ENCODE measurements at regions not wholly inside any gene's neighbourhood (a gene's known extent, or its start where the extent isn't known, plus 50 kb on each side); places are given as distances from the start of the nearest gene placed in this dataset.

DNA sequence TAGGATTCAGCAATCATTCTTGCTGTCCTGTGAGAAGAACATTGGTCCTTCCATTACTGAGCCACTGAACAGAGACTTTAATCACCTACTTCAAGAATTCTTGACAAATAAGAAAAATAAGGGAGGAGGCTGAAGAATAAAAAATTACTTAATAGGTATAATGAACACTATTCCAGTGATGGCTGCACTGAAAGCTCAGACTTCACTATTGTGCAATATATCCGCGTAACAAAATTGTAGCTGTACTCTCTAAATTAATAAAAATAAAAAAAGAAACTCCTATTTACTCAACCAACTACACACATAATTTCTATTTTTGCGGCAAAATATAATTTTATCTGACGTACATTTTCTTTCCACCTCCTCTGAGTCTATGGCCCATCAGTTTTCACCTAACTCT, 2441.0 kb downstream of the PCDH7 start:
- no peak for DNase-seq (ENCODE audit: low read depth, low spot score)
- no peak overlapping the region for H3K27ac ChIP-seq (ENCODE audit: low read length)
- WGBS (ENCODE audit: insufficient coverage, insufficient read length), result 100% methylated on average over 2 of the region's 4 CpGs

DNA sequence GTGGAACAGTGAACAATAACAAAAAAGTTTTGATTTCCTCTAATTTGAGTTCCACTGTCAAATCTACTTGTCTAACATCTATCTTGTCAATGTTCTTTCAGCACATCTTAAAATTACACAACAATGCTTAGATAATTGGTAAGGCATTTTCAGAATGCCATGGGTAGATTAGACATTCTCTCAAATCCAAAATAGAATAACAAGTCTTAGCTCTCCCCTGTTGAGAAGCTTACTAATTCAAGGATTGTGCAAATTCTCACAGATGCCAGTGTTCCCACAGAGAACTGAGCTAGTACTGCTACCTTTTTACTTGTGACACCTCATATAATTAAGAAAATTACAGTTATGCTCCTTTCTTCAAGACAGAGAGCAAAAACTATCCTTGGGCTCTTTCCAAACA, 2442.0 kb downstream of the PCDH7 start:
- no peak overlapping the region for H3K27ac ChIP-seq (ENCODE audit: low read length)
- DNase-seq (ENCODE audit: low read depth, low spot score), result no peak

More for the DNA sequence above, 2441.0 kb downstream of the PCDH7 start:
- Histone ChIP-seq H3K36me3 (ENCODE audit: control insufficient read depth, insufficient read depth, low read length) (no peaks in the 10 kb centered on the region), H3K9me3 (ENCODE audit: control insufficient read depth, insufficient read depth, low read length) (no peaks in the 10 kb centered on the region), H3K4me3 (ENCODE audit: low read length) (no peak overlapping the region), H3K27me3 (ENCODE audit: control insufficient read depth, insufficient read depth, low read length) (no peaks in the 10 kb centered on the region), H3K4me1 (ENCODE audit: control insufficient read depth, insufficient read depth, low read length) (no peaks in the 10 kb centered on the region)

DNA sequence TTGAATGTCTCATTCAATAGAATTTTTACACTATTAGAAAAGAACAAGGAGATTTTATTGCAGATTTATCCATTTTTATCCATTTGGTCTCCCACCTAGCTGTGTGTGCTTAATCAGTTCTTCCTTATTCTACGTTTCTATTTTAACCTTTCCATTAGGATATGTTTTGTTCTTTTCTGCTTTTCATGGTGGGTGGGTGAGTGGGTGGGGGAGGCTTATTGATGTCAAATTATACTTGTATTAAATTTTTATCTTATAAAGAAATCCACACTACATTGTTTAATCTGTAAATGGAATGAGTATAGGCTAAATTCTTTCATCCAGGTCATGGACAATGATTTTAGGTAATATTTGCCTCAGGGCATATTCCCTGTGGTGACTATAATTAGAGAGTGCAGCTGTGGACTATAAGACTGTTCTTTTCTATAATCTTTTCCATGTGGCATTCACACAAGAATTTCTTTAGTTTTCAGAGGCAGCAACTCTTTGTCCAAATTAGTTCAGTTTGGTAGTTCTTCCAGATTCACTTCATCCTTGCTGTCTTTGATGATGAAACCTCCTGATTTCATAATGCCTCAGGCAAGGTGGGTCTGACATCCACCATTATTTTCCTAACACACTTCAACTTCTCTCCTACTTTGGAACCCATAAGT, 2451.8 kb downstream of the PCDH7 start:
- Histone ChIP-seq H3K4me1 (ENCODE audit: control insufficient read depth, insufficient read depth, low read length) (no peaks in the 10 kb centered on the region), H3K4me3 (ENCODE audit: low read length) (no peak overlapping the region), H3K36me3 (ENCODE audit: control insufficient read depth, insufficient read depth, low read length) (no peaks in the 10 kb centered on the region), H3K27me3 (ENCODE audit: control insufficient read depth, insufficient read depth, low read length) (no peaks in the 10 kb centered on the region), H3K9me3 (ENCODE audit: control insufficient read depth, insufficient read depth, low read length) (no peaks in the 10 kb centered on the region), H3K27ac (ENCODE audit: low read length) (no peak overlapping the region)
- WGBS (ENCODE audit: insufficient coverage, insufficient read length), result no CpG with 5 or more reads among the region's 1 CpG
- DNase-seq (ENCODE audit: low read depth, low spot score), result no peak

More for the DNA sequence above, 2442.0 kb downstream of the PCDH7 start:
- Histone ChIP-seq H3K27me3 (ENCODE audit: control insufficient read depth, insufficient read depth, low read length) (no peaks in the 10 kb centered on the region), H3K4me3 (ENCODE audit: low read length) (no peak overlapping the region), H3K4me1 (ENCODE audit: control insufficient read depth, insufficient read depth, low read length) (no peaks in the 10 kb centered on the region), H3K9me3 (ENCODE audit: control insufficient read depth, insufficient read depth, low read length) (no peaks in the 10 kb centered on the region), H3K36me3 (ENCODE audit: control insufficient read depth, insufficient read depth, low read length) (no peaks in the 10 kb centered on the region)

DNA sequence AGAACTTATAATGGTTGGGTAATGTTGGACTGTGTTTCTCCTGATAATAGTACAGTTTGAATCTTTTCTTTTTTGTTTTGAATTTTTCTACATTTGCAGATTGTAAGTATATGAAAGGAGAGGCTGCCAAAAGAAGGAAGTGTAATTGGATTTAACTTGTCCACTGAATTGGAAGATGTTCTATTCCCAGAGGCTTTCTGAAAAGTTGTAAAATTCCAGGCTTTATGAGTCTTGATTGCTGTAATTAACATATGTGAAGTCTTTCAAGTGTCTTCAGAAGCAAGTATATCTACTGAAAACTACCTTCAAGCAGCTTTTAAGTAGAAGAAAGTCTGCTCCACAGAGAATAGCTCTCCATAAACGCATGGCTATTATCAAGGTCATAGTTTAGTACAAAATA, 2456.4 kb downstream of the PCDH7 start:
- Histone ChIP-seq H3K36me3 (ENCODE audit: control insufficient read depth, insufficient read depth, low read length) (no peaks in the 10 kb centered on the region), H3K27me3 (ENCODE audit: control insufficient read depth, insufficient read depth, low read length) (no peaks in the 10 kb centered on the region), H3K4me1 (ENCODE audit: control insufficient read depth, insufficient read depth, low read length) (no peaks in the 10 kb centered on the region), H3K27ac (ENCODE audit: low read length) (no peak overlapping the region), H3K4me3 (ENCODE audit: low read length) (no peak overlapping the region), H3K9me3 (ENCODE audit: control insufficient read depth, insufficient read depth, low read length) (no peaks in the 10 kb centered on the region)
- WGBS (ENCODE audit: insufficient coverage, insufficient read length), result no CpG with 5 or more reads among the region's 1 CpG
- DNase-seq (ENCODE audit: low read depth, low spot score), result no peak

DNA sequence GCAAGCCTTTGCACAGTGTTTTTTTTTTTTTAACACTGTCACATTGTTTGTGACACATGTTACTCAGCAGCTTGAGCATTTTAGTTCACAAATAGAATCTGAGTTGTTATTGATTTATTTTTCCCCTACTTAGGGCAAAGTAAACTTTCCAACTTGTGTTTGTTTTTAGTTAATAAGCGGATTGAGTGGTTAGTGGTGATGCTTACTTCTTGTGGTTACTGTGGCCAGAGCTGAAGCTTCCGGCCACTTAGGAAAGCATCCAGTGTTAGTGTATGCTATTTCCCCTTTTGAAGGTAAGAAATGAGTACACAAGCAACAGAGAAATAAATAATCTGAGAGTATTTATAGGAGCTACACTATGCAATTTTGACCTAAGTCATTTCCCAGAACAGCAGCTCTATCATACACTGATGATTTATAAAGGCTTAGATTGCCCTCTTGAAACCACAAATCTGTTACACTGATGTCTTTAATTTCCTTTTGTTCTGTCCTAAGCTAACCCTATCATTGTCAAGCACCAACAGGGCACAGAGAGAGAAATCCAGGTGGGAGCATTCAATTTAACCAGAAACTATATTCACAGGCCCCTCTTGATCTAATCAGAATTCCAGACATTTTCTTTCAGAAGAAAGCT, 2464.6 kb downstream of the PCDH7 start:
- no peak overlapping the region for H3K27ac ChIP-seq (ENCODE audit: low read length)

DNA sequence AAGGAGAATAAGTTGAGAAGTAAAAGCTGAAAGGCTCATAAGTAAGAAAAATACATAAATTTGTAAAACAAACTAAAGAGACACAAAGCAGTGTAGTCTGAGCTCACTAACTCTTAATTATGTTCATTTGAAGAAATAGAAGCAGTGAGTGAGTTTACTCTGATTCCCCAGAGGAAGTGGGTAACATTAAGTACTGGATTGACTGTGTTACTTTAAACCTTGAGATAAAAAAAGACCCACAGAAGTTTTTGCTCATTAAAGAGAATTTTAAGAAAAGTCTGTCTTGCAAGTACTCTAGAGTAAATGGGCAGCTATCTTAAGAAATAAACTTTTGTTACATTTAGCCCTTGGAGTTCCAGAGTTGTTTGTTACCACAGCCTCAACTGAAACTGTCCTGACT, 2466.9 kb downstream of the PCDH7 start:
- Histone ChIP-seq H3K4me3 (ENCODE audit: low read length) (no peak overlapping the region), H3K27ac (ENCODE audit: low read length) (no peak overlapping the region)
- DNase-seq (ENCODE audit: low read depth, low spot score), result no peak

More for the DNA sequence above, 2464.6 kb downstream of the PCDH7 start:
- H3K9me3 ChIP-seq (ENCODE audit: control insufficient read depth, insufficient read depth, low read length), result peaks cover 1% of the 10 kb centered on the region; the same call in 1 of the 2 replicates
- no peaks in the 10 kb centered on the region for H3K27me3 ChIP-seq (ENCODE audit: control insufficient read depth, insufficient read depth, low read length)
- no peaks in the 10 kb centered on the region for H3K4me1 ChIP-seq (ENCODE audit: control insufficient read depth, insufficient read depth, low read length)
- no CpG with 5 or more reads among the region's 2 CpGs for WGBS (ENCODE audit: insufficient coverage, insufficient read length)
- H3K4me3 ChIP-seq (ENCODE audit: low read length), result no peak overlapping the region
- H3K36me3 ChIP-seq (ENCODE audit: control insufficient read depth, insufficient read depth, low read length), result peaks cover 3% of the 10 kb centered on the region; the same call in 1 of the 2 replicates
- no peak for DNase-seq (ENCODE audit: low read depth, low spot score)

DNA sequence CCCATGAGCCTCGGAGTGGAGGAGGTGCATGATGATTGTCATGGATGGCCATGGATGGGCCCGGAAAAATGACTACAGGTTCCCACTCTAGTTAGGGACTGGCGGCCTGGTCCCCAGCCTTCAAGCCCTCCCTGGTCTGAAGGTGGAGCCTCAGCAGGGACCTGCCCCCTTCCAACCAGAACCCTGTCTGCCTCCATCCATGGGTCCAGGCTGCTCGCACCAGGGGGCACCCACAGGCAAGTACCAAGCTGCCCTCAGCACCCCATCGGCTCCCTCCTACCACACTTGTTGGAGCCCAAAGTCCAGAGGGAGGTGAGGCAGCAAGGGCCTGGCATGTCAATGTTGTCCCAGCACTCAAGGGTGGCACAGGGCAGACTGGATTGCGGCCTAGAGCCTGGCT, 2468.6 kb downstream of the PCDH7 start:
- no peak overlapping the region for H3K4me3 ChIP-seq (ENCODE audit: low read length)
- H3K4me1 ChIP-seq (ENCODE audit: control insufficient read depth, insufficient read depth, low read length), result no peaks in the 10 kb centered on the region
- no peak overlapping the region for H3K27ac ChIP-seq (ENCODE audit: low read length)
- peaks cover 1% of the 10 kb centered on the region; the same call in 1 of the 2 replicates for H3K9me3 ChIP-seq (ENCODE audit: control insufficient read depth, insufficient read depth, low read length)
- DNase-seq (ENCODE audit: low read depth, low spot score), result no peak
- no CpG with 5 or more reads among the region's 6 CpGs for WGBS (ENCODE audit: insufficient coverage, insufficient read length)
- H3K36me3 ChIP-seq (ENCODE audit: control insufficient read depth, insufficient read depth, low read length), result peaks cover 3% of the 10 kb centered on the region; the same call in 1 of the 2 replicates
- no peaks in the 10 kb centered on the region for H3K27me3 ChIP-seq (ENCODE audit: control insufficient read depth, insufficient read depth, low read length)

More for the DNA sequence above, 2466.9 kb downstream of the PCDH7 start:
- Histone ChIP-seq H3K27me3 (ENCODE audit: control insufficient read depth, insufficient read depth, low read length) (no peaks in the 10 kb centered on the region), H3K4me1 (ENCODE audit: control insufficient read depth, insufficient read depth, low read length) (no peaks in the 10 kb centered on the region), H3K36me3 (ENCODE audit: control insufficient read depth, insufficient read depth, low read length) (peaks cover 3% of the 10 kb centered on the region; the same call in 1 of the 2 replicates), H3K9me3 (ENCODE audit: control insufficient read depth, insufficient read depth, low read length) (peaks cover 1% of the 10 kb centered on the region; the same call in 1 of the 2 replicates)

DNA sequence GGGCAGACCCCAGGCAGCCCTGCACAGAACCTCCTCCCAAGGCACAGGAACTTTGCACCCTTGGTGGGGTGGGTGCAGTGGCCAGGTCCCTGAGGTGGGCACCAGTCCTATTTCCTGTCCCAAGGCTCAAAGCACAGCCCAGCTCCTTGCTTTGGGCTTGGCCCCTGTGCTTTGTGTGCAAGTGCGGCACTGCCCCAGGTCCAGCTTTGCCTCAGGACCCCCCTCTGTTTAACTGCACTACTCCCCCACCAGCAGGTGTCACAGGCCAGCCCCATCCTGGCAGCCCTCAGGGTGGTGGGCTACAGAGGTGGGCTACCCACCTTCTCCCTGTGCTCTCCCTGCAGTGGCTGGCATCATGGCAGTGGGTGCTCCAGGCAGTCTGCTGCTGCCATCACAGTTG, 2469.0 kb downstream of the PCDH7 start:
- no CpG with 5 or more reads among the region's 1 CpG for WGBS (ENCODE audit: insufficient coverage, insufficient read length)
- H3K36me3 ChIP-seq (ENCODE audit: control insufficient read depth, insufficient read depth, low read length), result peaks cover 3% of the 10 kb centered on the region; the same call in 1 of the 2 replicates
- H3K27me3 ChIP-seq (ENCODE audit: control insufficient read depth, insufficient read depth, low read length), result no peaks in the 10 kb centered on the region
- H3K27ac ChIP-seq (ENCODE audit: low read length), result no peak overlapping the region
- H3K9me3 ChIP-seq (ENCODE audit: control insufficient read depth, insufficient read depth, low read length), result peaks cover 1% of the 10 kb centered on the region; the same call in 1 of the 2 replicates
- no peaks in the 10 kb centered on the region for H3K4me1 ChIP-seq (ENCODE audit: control insufficient read depth, insufficient read depth, low read length)
- DNase-seq (ENCODE audit: low read depth, low spot score), result no peak
- H3K4me3 ChIP-seq (ENCODE audit: low read length), result no peak overlapping the region

DNA sequence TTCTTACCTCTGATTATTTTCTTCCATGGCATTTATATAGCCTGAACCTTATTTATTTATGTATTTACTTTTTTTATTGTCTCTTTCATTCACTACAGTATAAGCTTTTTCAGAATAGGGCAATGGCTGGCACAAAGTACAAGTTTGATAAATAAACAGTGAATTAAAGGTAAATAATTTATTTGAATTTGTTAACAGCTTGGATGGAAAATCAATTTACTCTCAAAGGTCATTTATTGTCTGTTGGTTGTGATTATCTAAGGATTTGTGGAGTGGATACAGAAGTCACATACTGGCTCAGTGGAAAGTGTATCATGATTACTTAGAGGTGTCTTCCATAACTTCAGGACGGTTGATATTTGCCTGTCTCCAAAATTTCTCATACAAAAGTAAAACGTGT, 2472.9 kb downstream of the PCDH7 start:
- Histone ChIP-seq H3K4me3 (ENCODE audit: low read length) (no peak overlapping the region), H3K9me3 (ENCODE audit: control insufficient read depth, insufficient read depth, low read length) (peaks cover 1% of the 10 kb centered on the region; the same call in 1 of the 2 replicates), H3K36me3 (ENCODE audit: control insufficient read depth, insufficient read depth, low read length) (no peaks in the 10 kb centered on the region), H3K4me1 (ENCODE audit: control insufficient read depth, insufficient read depth, low read length) (no peaks in the 10 kb centered on the region), H3K27me3 (ENCODE audit: control insufficient read depth, insufficient read depth, low read length) (no peaks in the 10 kb centered on the region), H3K27ac (ENCODE audit: low read length) (no peak overlapping the region)
- WGBS (ENCODE audit: insufficient coverage, insufficient read length), result no CpG with 5 or more reads among the region's 2 CpGs
- DNase-seq (ENCODE audit: low read depth, low spot score), result no peak

DNA sequence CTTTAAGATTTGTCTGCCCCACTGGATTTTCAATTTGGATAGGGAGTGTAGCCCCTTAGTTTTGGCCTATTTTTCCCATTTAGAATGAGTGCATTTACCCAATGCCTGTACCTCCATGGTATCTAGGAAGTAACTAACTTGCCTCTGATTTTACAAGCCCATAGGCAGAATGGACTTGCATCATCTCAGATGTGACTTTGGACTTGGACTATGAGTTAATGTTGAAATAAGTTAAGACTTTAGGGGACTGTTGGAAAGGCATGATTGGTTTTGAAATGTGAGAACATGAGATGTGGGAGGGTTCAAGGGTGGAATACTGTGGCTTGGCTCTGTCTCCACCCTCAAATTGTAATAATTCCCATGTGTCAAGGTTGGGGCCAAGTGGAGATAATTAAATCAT, 2480.2 kb downstream of the PCDH7 start:
- no peak for DNase-seq (ENCODE audit: low read depth, low spot score)
- Histone ChIP-seq H3K27ac (ENCODE audit: low read length) (no peak overlapping the region), H3K4me3 (ENCODE audit: low read length) (no peak overlapping the region), H3K9me3 (ENCODE audit: control insufficient read depth, insufficient read depth, low read length) (no peaks in the 10 kb centered on the region; the same call in 1 of the 2 replicates), H3K36me3 (ENCODE audit: control insufficient read depth, insufficient read depth, low read length) (no peaks in the 10 kb centered on the region), H3K4me1 (ENCODE audit: control insufficient read depth, insufficient read depth, low read length) (no peaks in the 10 kb centered on the region), H3K27me3 (ENCODE audit: control insufficient read depth, insufficient read depth, low read length) (no peaks in the 10 kb centered on the region)

DNA sequence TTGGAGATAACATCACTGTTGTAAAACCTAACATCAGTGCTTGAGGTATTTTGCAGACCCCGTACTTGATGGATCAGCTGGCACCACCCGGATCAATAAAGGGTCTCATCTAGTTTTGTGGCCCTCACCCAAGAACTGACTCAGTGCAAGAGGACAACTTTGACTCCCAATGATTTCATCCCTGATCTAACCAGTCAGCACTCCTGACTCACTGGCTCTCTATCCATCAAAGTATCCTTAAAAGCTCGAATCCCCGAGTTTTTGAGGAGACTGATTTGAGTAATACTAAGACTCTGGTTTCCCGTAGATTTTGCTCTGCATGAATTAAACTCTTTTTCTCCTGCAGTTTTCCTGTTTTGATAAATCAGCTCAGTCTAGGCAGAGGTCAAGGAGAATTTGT, 2498.1 kb downstream of the PCDH7 start:
- Histone ChIP-seq H3K36me3 (ENCODE audit: control insufficient read depth, insufficient read depth, low read length) (no peaks in the 10 kb centered on the region), H3K27me3 (ENCODE audit: control insufficient read depth, insufficient read depth, low read length) (no peaks in the 10 kb centered on the region), H3K27ac (ENCODE audit: low read length) (no peak overlapping the region), H3K4me1 (ENCODE audit: control insufficient read depth, insufficient read depth, low read length) (peaks cover 1% of the 10 kb centered on the region; the same call in 1 of the 2 replicates), H3K9me3 (ENCODE audit: control insufficient read depth, insufficient read depth, low read length) (no peaks in the 10 kb centered on the region), H3K4me3 (ENCODE audit: low read length) (no peak overlapping the region)
- no CpG with 5 or more reads among the region's 5 CpGs for WGBS (ENCODE audit: insufficient coverage, insufficient read length)
- DNase-seq (ENCODE audit: low read depth, low spot score), result no peak

Data from iPS DF 6.9 (cell line).